OCI-LY7 (cell line): ENCODE measurements at regions not wholly inside any gene's neighbourhood (a gene's known extent, or its start where the extent isn't known, plus 50 kb on each side); places are given as distances from the start of the nearest gene placed in this dataset.

Source experiments
- EZH2phosphoT487 ChIP-seq: fragments of 200-600 bp; sonication (generic); IDR thresholded peaks from 2 replicates; pipeline ENCODE4 v1.6.1; 2018; ENCODE audit warnings: low read depth, borderline replicate concordance, mild to moderate bottlenecking, mixed run types, antibody characterized with exemption, low read length, moderate library complexity, mixed read lengths
- TF ChIP-seq, protein P1 (sequence below): fragments of 200-600 bp; sonication (generic); conservative IDR thresholded peaks from 2 replicates; pipeline ENCODE4 v1.5.1; 2014; ENCODE audit warnings: mild to moderate bottlenecking, antibody characterized with exemption, low read length, moderate library complexity, mixed read lengths

DNA sequence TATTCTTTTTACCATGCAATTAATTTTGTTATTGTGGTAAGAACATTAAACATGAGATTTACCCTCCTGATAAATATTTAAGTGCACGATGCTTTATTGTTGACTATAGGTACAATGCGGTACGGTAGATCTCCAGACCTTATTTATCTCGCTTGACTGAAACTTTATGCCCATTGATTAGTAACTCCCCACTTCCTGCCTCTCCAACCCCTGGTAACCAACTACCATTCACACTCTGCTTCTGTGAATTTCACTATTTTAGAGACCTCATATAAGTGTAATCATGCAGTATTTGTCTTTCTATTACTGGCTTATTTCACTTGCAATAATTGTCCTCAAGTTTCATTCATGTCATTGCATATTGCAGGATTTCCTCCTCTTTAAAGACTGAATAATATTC, 195.7 kb upstream of the ID2 start:
- TF ChIP-seq, protein P1, sequence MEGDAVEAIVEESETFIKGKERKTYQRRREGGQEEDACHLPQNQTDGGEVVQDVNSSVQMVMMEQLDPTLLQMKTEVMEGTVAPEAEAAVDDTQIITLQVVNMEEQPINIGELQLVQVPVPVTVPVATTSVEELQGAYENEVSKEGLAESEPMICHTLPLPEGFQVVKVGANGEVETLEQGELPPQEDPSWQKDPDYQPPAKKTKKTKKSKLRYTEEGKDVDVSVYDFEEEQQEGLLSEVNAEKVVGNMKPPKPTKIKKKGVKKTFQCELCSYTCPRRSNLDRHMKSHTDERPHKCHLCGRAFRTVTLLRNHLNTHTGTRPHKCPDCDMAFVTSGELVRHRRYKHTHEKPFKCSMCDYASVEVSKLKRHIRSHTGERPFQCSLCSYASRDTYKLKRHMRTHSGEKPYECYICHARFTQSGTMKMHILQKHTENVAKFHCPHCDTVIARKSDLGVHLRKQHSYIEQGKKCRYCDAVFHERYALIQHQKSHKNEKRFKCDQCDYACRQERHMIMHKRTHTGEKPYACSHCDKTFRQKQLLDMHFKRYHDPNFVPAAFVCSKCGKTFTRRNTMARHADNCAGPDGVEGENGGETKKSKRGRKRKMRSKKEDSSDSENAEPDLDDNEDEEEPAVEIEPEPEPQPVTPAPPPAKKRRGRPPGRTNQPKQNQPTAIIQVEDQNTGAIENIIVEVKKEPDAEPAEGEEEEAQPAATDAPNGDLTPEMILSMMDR = no peak
- TF ChIP-seq EZH2phosphoT487 = no peak
